GM10266 (cell line): ENCODE measurements at regions not wholly inside any gene's neighbourhood (a gene's known extent, or its start where the extent isn't known, plus 50 kb on each side); places are given as distances from the start of the nearest gene placed in this dataset.
"Not testable (repeated sequence)": the region's sequence is repeated elsewhere in the genome, so short reads cannot be mapped to it uniquely, and the experiment has no call there.

Experiments used
- DNase-seq: peaks from one replicate; pipeline ENCODE4 v3.0.0; 2012; ENCODE audit errors: extremely low spot score
- CTCF ChIP-seq: IDR thresholded peaks from 2 replicates; pipeline ENCODE4 v1.5.1; 2012; ENCODE audit warnings: mild to moderate bottlenecking, low read depth; ENCODE audit not compliant: control insufficient read depth, insufficient read depth; ENCODE audit errors: missing control alignments

- no peak for DNase-seq
- TF ChIP-seq CTCF: no peak
Observed at GRCh38 chr2:226169751-226170581, 629.7 kb downstream of the IRS1 start.

GRCh38 chr2:226168496-226169160 lies 631.0 kb downstream of the IRS1 start:
- no peak for DNase-seq
- TF ChIP-seq CTCF: no peak

- TF ChIP-seq CTCF: no peak
- DNase-seq: no peak
Observed at GRCh38 chr2:226164512-226164911, 635.1 kb downstream of the IRS1 start.

GRCh38 chr2:226160617-226161016 lies 639.0 kb downstream of the IRS1 start:
- not testable (repeated sequence) for DNase-seq

GRCh38 chr2:226159875-226160479 lies 639.6 kb downstream of the IRS1 start:
- DNase-seq: no peak
- TF ChIP-seq CTCF: no peak

DNA sequence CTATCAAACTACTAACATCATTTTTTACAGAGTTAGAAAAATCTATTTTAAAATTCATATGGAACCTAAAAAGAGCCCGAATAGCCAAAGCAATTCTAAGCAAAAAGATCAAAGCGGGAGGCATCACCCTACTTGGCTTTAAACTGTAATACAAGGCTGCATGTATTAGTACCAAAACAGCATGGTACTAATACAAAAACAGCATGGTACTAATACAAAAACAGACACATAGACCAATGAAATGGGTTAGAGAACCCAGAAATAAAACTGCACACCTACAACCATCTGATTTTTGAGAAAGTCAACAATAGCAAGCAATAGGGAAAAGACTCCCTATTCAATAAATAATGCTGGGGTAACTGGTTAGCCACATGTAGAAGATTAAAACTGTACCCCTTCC lies 640.7 kb downstream of the IRS1 start:
- no peak for DNase-seq
- no peak for TF ChIP-seq CTCF

DNA sequence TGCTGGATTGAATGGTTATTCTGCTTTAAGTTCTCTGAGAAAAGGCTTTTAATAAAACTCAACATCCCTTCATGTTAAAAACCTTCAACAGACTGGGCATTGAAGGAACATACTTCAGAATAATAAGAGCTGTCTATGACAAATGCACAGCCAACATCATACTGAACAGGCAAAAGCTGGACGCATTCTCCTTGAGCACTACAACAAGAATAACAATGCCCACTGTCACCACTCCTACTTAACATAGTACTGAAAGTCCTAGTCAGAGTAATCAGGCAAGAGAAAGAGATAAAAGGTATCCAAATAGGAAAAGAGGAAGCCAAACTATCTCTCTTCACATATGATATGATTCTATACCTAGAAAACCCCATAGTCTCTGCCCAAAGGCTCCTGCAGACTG lies 641.4 kb downstream of the IRS1 start:
- DNase-seq: no peak
- TF ChIP-seq CTCF: no peak
